Astrocyte of the spinal cord (primary cell): ENCODE measurements at regions not wholly inside any gene's neighbourhood (a gene's known extent, or its start where the extent isn't known, plus 50 kb on each side); places are given as distances from the start of the nearest gene placed in this dataset.
"Not testable (repeated sequence)": the region's sequence is repeated elsewhere in the genome, so short reads cannot be mapped to it uniquely, and the experiment has no call there.

Source experiments
- DNase-seq: peaks from one replicate; pipeline ENCODE4 v3.0.0; 2011; ENCODE audit warnings: low read depth, low spot score
- H3K4me3 ChIP-seq: 2 replicates; pipeline ENCODE4 v1.5.1; 2011; ENCODE audit warnings: low read depth, mild to moderate bottlenecking, low read length, moderate library complexity
- CTCF ChIP-seq: IDR thresholded peaks from 2 replicates; pipeline ENCODE4 v1.5.1; 2012; ENCODE audit warnings: low read depth, mild to moderate bottlenecking, low read length, inconsistent platforms
- in situ Hi-C: cut with HindIII; loops from 2 replicates; pipeline ENCODE4 v1.10.0; 2017; ENCODE audit warnings: low sequenced_read_pairs

- no peak overlapping the region for H3K4me3 ChIP-seq
- TF ChIP-seq CTCF: no peak
- in situ Hi-C loops: no loop called here
- DNase-seq: no peak
Measured at GRCh38 chr13:64078025-64078424, 2662.4 kb upstream of the PCDH20 start.

GRCh38 chr13:64077132-64077835 lies 2661.6 kb upstream of the PCDH20 start:
- H3K4me3 ChIP-seq, DNase-seq, in situ Hi-C loops: not testable (repeated sequence)

GRCh38 chr13:64075543-64076271 lies 2660.1 kb upstream of the PCDH20 start:
- in situ Hi-C loops: no loop called here
- no peak for TF ChIP-seq CTCF
- no peak overlapping the region for H3K4me3 ChIP-seq
- no peak for DNase-seq

- no peak for TF ChIP-seq CTCF
- no peak overlapping the region for H3K4me3 ChIP-seq
- in situ Hi-C loops: no loop called here
- no peak for DNase-seq
Measured at GRCh38 chr13:64074971-64075474, 2659.4 kb upstream of the PCDH20 start.

- H3K4me3 ChIP-seq: no peak overlapping the region
- in situ Hi-C loops: no loop called here
- TF ChIP-seq CTCF: no peak
- DNase-seq: no peak
Measured at GRCh38 chr13:64073203-64073602, 2657.6 kb upstream of the PCDH20 start.

GRCh38 chr13:64071352-64071751 lies 2655.7 kb upstream of the PCDH20 start:
- TF ChIP-seq CTCF: no peak
- no peak overlapping the region for H3K4me3 ChIP-seq
- DNase-seq: no peak
- in situ Hi-C loops: no loop called here

GRCh38 chr13:64069892-64070291 lies 2654.2 kb upstream of the PCDH20 start:
- DNase-seq: no peak
- no peak for TF ChIP-seq CTCF
- no peak overlapping the region for H3K4me3 ChIP-seq
- in situ Hi-C loops: no loop called here
